DMS153 treated with DMSO at 0.1 percent for 48 hours (cell line): ENCODE measurements at regions not wholly inside any gene's neighbourhood (a gene's known extent, or its start where the extent isn't known, plus 50 kb on each side); places are given as distances from the start of the nearest gene placed in this dataset.

ENCODE experiments used
- DNase-seq: peaks from one replicate; lab custom pipeline; 2025; ENCODE audit not compliant: unreplicated experiment; lab: John Stamatoyannopoulos, UW

- no peak for DNase-seq
Observed at GRCh38 chr2:60296219-60296955, 257.1 kb downstream of the BCL11A start.

- DNase-seq = peak; percentile 70
Observed at GRCh38 chr2:60295636-60295962, 257.9 kb downstream of the BCL11A start.

- DNase-seq = peak; percentile 40
Observed at GRCh38 chr2:60294901-60295635, 258.4 kb downstream of the BCL11A start.

- DNase-seq = no peak
Observed at GRCh38 chr2:60292242-60292641, 261.2 kb downstream of the BCL11A start.

GRCh38 chr2:60290509-60290908 lies 262.9 kb downstream of the BCL11A start:
- DNase-seq = no peak

GRCh38 chr2:60285626-60286316 lies 267.7 kb downstream of the BCL11A start:
- no peak for DNase-seq

GRCh38 chr2:60283626-60284025 lies 269.8 kb downstream of the BCL11A start:
- DNase-seq = no peak

- DNase-seq = no peak
Observed at GRCh38 chr2:60282886-60283285, 270.6 kb downstream of the BCL11A start.

- no peak for DNase-seq
Observed at GRCh38 chr2:60281730-60282129, 271.7 kb downstream of the BCL11A start.

- no peak for DNase-seq
Observed at GRCh38 chr2:60280238-60280637, 273.2 kb downstream of the BCL11A start.

GRCh38 chr2:60278906-60279305 lies 274.5 kb downstream of the BCL11A start:
- DNase-seq = no peak

GRCh38 chr2:60275958-60276357 lies 277.5 kb downstream of the BCL11A start:
- no peak for DNase-seq

- no peak for DNase-seq
Observed at GRCh38 chr2:60273836-60274235, 279.6 kb downstream of the BCL11A start.

GRCh38 chr2:60271713-60272112 lies 281.7 kb downstream of the BCL11A start:
- DNase-seq = no peak

- no peak for DNase-seq
Observed at GRCh38 chr2:60271131-60271530, 282.3 kb downstream of the BCL11A start.

- DNase-seq = no peak
Observed at GRCh38 chr2:60268661-60269060, 284.8 kb downstream of the BCL11A start.

GRCh38 chr2:60268032-60268431 lies 285.4 kb downstream of the BCL11A start:
- no peak for DNase-seq

GRCh38 chr2:60267122-60267521 lies 286.3 kb downstream of the BCL11A start:
- no peak for DNase-seq

GRCh38 chr2:60262178-60262577 lies 291.3 kb downstream of the BCL11A start:
- peak; percentile 28 for DNase-seq

GRCh38 chr2:60260639-60261296 lies 292.7 kb downstream of the BCL11A start:
- DNase-seq = no peak

GRCh38 chr2:60259781-60260180 lies 293.7 kb downstream of the BCL11A start:
- DNase-seq = no peak
